BE2C (cell line): ENCODE measurements at regions not wholly inside any gene's neighbourhood (a gene's known extent, or its start where the extent isn't known, plus 50 kb on each side); places are given as distances from the start of the nearest gene placed in this dataset.

ENCODE experiments used
- DNase-seq: peaks from one replicate; pipeline ENCODE4 v3.0.0-alpha.2; 2020
- H3K27me3 ChIP-seq: fragments of 250-450 bp; sonication (Bioruptor Pico); 2 replicates; pipeline ENCODE4 v1.5.1; 2020; ENCODE audit warnings: mild to moderate bottlenecking
- H3K36me3 ChIP-seq: fragments of 250-450 bp; sonication (Bioruptor Pico); 2 replicates; pipeline ENCODE4 v1.5.1; 2020; ENCODE audit warnings: mild to moderate bottlenecking
- H3K4me1 ChIP-seq: fragments of 250-450 bp; sonication (Bioruptor Pico); 2 replicates; pipeline ENCODE4 v1.5.1; 2020
- H3K4me3 ChIP-seq: 2 replicates; pipeline ENCODE4 v1.5.1; 2011; ENCODE audit warnings: low read depth, low read length
- H3K9me3 ChIP-seq: fragments of 250-450 bp; sonication (Bioruptor Pico); 2 replicates; pipeline ENCODE4 v1.5.1; 2020
- TF ChIP-seq, protein P1 (sequence below): IDR thresholded peaks from 2 replicates; pipeline ENCODE4 v1.5.1; 2012; ENCODE audit warnings: mild to moderate bottlenecking, low read depth, low read length

- no peak for DNase-seq
- peaks cover 7% of the 10 kb centered on the region for H3K4me1 ChIP-seq
- H3K27me3 ChIP-seq: no peaks in the 10 kb centered on the region
- no peaks in the 10 kb centered on the region for H3K9me3 ChIP-seq
- no peak overlapping the region for H3K4me3 ChIP-seq
- TF ChIP-seq, protein P1, sequence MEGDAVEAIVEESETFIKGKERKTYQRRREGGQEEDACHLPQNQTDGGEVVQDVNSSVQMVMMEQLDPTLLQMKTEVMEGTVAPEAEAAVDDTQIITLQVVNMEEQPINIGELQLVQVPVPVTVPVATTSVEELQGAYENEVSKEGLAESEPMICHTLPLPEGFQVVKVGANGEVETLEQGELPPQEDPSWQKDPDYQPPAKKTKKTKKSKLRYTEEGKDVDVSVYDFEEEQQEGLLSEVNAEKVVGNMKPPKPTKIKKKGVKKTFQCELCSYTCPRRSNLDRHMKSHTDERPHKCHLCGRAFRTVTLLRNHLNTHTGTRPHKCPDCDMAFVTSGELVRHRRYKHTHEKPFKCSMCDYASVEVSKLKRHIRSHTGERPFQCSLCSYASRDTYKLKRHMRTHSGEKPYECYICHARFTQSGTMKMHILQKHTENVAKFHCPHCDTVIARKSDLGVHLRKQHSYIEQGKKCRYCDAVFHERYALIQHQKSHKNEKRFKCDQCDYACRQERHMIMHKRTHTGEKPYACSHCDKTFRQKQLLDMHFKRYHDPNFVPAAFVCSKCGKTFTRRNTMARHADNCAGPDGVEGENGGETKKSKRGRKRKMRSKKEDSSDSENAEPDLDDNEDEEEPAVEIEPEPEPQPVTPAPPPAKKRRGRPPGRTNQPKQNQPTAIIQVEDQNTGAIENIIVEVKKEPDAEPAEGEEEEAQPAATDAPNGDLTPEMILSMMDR: no peak
- H3K36me3 ChIP-seq: no peaks in the 10 kb centered on the region
Measured at GRCh38 chr13:99688776-99689175, 187.5 kb downstream of the TM9SF2 start.

- peaks cover 7% of the 10 kb centered on the region for H3K4me1 ChIP-seq
- H3K4me3 ChIP-seq: no peak overlapping the region
Measured at GRCh38 chr13:99687723-99688397, 186.6 kb downstream of the TM9SF2 start.

DNA sequence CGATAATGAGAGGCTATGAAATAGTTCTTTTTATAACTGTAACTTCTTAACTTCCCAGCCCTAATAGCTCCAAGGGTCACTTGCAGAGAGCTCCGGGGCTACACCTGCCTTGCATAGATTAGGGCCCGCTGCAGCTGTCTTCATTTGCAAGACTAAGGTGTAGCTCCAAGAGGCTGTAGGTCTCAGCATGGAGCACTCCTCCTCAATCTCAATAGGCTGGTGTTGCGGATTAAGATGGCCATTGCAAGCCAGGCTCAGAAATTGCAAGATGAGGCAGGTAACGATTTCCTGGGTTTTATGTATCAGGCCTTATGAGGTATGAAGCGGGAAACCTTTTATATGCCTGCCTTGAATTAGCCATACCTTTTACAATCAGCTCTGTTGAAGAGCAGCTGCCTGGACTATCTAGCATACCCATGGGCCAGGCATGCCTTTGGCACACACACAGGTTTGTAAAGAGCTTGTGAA, 185.7 kb downstream of the TM9SF2 start:
- Histone ChIP-seq H3K27me3 (no peaks in the 10 kb centered on the region), H3K36me3 (no peaks in the 10 kb centered on the region), H3K9me3 (no peaks in the 10 kb centered on the region), H3K4me3 (no peak overlapping the region), H3K4me1 (peaks cover 7% of the 10 kb centered on the region)
- no peak for DNase-seq
- TF ChIP-seq, protein P1: no peak

More at GRCh38 chr13:99687723-99688397, 186.6 kb downstream of the TM9SF2 start:
- DNase-seq: no peak
- Histone ChIP-seq H3K9me3 (no peaks in the 10 kb centered on the region), H3K27me3 (no peaks in the 10 kb centered on the region), H3K36me3 (no peaks in the 10 kb centered on the region)
- TF ChIP-seq, protein P1: no peak

DNA sequence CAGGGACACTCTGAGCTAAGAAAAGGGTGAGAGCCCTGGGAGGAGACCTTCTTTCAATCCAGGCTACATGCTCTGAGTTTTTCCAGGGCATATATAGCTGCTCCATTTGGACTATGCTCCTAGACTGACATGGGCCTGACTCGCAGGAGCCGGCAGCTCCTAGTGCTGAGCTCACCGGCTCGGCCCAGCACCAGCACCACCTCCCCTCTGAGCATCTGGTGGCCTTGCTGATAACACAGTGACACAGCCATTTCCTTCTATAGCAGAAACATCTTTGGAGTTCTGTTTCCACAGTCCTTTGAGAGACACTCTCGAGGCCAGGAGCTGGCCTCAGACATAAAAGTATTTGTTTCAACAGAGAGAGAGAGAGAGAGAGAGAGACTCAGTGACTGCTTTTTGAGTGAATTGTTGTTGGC, 184.9 kb downstream of the TM9SF2 start:
- TF ChIP-seq, protein P1: no peak
- peak; percentile 69 for DNase-seq
- Histone ChIP-seq H3K9me3 (no peaks in the 10 kb centered on the region), H3K4me3 (no peak overlapping the region), H3K36me3 (no peaks in the 10 kb centered on the region), H3K4me1 (peaks cover 7% of the 10 kb centered on the region), H3K27me3 (no peaks in the 10 kb centered on the region)

GRCh38 chr13:99681695-99682094, 180.4 kb downstream of the TM9SF2 start:
- no peaks in the 10 kb centered on the region for H3K9me3 ChIP-seq
- H3K4me3 ChIP-seq: no peak overlapping the region
- H3K4me1 ChIP-seq: peaks cover 4% of the 10 kb centered on the region
- DNase-seq: no peak
- no peaks in the 10 kb centered on the region for H3K36me3 ChIP-seq
- H3K27me3 ChIP-seq: no peaks in the 10 kb centered on the region
- TF ChIP-seq, protein P1: no peak
